Loucy (cell line): ENCODE measurements at regions not wholly inside any gene's neighbourhood (a gene's known extent, or its start where the extent isn't known, plus 50 kb on each side); places are given as distances from the start of the nearest gene placed in this dataset.

Experiments used
- EZH2phosphoT487 ChIP-seq: fragments of 200-600 bp; IDR thresholded peaks from 2 replicates; pipeline ENCODE4 v1.6.1; 2018; ENCODE audit warnings: antibody characterized with exemption, mild to moderate bottlenecking, moderate library complexity, borderline replicate concordance
- TF ChIP-seq, protein P1 (sequence below): fragments of 200-600 bp; sonication (generic); conservative IDR thresholded peaks from 2 replicates; pipeline ENCODE4 v1.5.1; 2014; ENCODE audit warnings: mild to moderate bottlenecking, antibody characterized with exemption, low read length

- TF ChIP-seq, protein P1, sequence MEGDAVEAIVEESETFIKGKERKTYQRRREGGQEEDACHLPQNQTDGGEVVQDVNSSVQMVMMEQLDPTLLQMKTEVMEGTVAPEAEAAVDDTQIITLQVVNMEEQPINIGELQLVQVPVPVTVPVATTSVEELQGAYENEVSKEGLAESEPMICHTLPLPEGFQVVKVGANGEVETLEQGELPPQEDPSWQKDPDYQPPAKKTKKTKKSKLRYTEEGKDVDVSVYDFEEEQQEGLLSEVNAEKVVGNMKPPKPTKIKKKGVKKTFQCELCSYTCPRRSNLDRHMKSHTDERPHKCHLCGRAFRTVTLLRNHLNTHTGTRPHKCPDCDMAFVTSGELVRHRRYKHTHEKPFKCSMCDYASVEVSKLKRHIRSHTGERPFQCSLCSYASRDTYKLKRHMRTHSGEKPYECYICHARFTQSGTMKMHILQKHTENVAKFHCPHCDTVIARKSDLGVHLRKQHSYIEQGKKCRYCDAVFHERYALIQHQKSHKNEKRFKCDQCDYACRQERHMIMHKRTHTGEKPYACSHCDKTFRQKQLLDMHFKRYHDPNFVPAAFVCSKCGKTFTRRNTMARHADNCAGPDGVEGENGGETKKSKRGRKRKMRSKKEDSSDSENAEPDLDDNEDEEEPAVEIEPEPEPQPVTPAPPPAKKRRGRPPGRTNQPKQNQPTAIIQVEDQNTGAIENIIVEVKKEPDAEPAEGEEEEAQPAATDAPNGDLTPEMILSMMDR = no peak
- no peak for TF ChIP-seq EZH2phosphoT487
Observed at GRCh38 chr5:167479779-167480178, 811.7 kb upstream of the WWC1 start.
